HG02973 (cell line): ENCODE measurements at regions not wholly inside any gene's neighbourhood (a gene's known extent, or its start where the extent isn't known, plus 50 kb on each side); places are given as distances from the start of the nearest gene placed in this dataset.

ENCODE experiments used
- ATAC-seq: cut with Tn5 transposase; IDR thresholded peaks from one replicate; pipeline ENCODE4 v1.9.1; 2021; ENCODE audit warnings: moderate library complexity; ENCODE audit not compliant: unreplicated experiment

GRCh38 chr21:17987382-17988101, 168.4 kb upstream of the C21orf91 start:
- ATAC-seq, result no peak

- no peak for ATAC-seq
These were observed 162.0 kb upstream of the C21orf91 start for GRCh38 chr21:17981060-17981740.

- ATAC-seq, result no peak
These were observed 160.6 kb upstream of the C21orf91 start for GRCh38 chr21:17979763-17980162.

GRCh38 chr21:17978895-17979294, 159.7 kb upstream of the C21orf91 start:
- no peak for ATAC-seq

- no peak for ATAC-seq
These were observed 157.5 kb upstream of the C21orf91 start for GRCh38 chr21:17976691-17977090.

- ATAC-seq, result no peak
These were observed 157.0 kb upstream of the C21orf91 start for GRCh38 chr21:17976139-17976538.

- no peak for ATAC-seq
These were observed 148.2 kb upstream of the C21orf91 start for GRCh38 chr21:17967319-17967718.

- no peak for ATAC-seq
These were observed 145.6 kb upstream of the C21orf91 start for GRCh38 chr21:17964716-17965115.

GRCh38 chr21:17964199-17964598, 145.0 kb upstream of the C21orf91 start:
- no peak for ATAC-seq

- no peak for ATAC-seq
These were observed 131.4 kb upstream of the C21orf91 start for GRCh38 chr21:17950591-17950990.

- no peak for ATAC-seq
These were observed 130.3 kb upstream of the C21orf91 start for GRCh38 chr21:17949421-17949820.

GRCh38 chr21:17947531-17947930, 128.4 kb upstream of the C21orf91 start:
- ATAC-seq, result no peak

GRCh38 chr21:17931080-17931479, 111.9 kb upstream of the C21orf91 start:
- ATAC-seq, result no peak

GRCh38 chr21:17930093-17930492, 110.9 kb upstream of the C21orf91 start:
- ATAC-seq, result no peak

GRCh38 chr21:17929510-17929909, 110.4 kb upstream of the C21orf91 start:
- no peak for ATAC-seq

- no peak for ATAC-seq
These were observed 106.7 kb upstream of the C21orf91 start for GRCh38 chr21:17925899-17926298.

GRCh38 chr21:17925000-17925610, 105.9 kb upstream of the C21orf91 start:
- peak; percentile 94 for ATAC-seq

- ATAC-seq, result no peak
These were observed 102.7 kb upstream of the C21orf91 start for GRCh38 chr21:17921579-17922530.

GRCh38 chr21:17915976-17916375, 96.8 kb upstream of the C21orf91 start:
- no peak for ATAC-seq

GRCh38 chr21:17911628-17912027, 92.5 kb upstream of the C21orf91 start:
- no peak for ATAC-seq
